Activated naive CD8-positive, alpha-beta T cell treated with anti-CD3 and anti-CD28 coated beads, Interleukin-2, amount 50 U/mL, for 24 hours (primary cell): ENCODE measurements at regions not wholly inside any gene's neighbourhood (a gene's known extent, or its start where the extent isn't known, plus 50 kb on each side); places are given as distances from the start of the nearest gene placed in this dataset.

Experiments used
- ATAC-seq: fragments of 150-1000 bp; cut with Tn5 transposase; one replicate; pipeline ENCODE4 v1.10.0; 2021
- DNase-seq: peaks from one replicate; pipeline ENCODE4 v3.0.0; 2021
- H3K27ac Mint-ChIP-seq: one replicate; pipeline ENCODE4 v1.8.0; 2021; ENCODE audit warnings: mild to moderate bottlenecking, mixed read lengths
- H3K27me3 Mint-ChIP-seq: one replicate; pipeline ENCODE4 v1.8.0; 2021; ENCODE audit warnings: mixed read lengths
- H3K36me3 Mint-ChIP-seq: one replicate; pipeline ENCODE4 v1.8.0; 2021; ENCODE audit warnings: low read depth, mixed read lengths
- H3K4me1 Mint-ChIP-seq: one replicate; pipeline ENCODE4 v1.8.0; 2021; ENCODE audit warnings: mixed read lengths
- H3K4me3 Mint-ChIP-seq: one replicate; pipeline ENCODE4 v1.8.0; 2021; ENCODE audit warnings: mild to moderate bottlenecking, moderate library complexity, mixed read lengths
- H3K9me3 Mint-ChIP-seq: one replicate; pipeline ENCODE4 v1.8.0; 2021; ENCODE audit warnings: mixed read lengths

DNA sequence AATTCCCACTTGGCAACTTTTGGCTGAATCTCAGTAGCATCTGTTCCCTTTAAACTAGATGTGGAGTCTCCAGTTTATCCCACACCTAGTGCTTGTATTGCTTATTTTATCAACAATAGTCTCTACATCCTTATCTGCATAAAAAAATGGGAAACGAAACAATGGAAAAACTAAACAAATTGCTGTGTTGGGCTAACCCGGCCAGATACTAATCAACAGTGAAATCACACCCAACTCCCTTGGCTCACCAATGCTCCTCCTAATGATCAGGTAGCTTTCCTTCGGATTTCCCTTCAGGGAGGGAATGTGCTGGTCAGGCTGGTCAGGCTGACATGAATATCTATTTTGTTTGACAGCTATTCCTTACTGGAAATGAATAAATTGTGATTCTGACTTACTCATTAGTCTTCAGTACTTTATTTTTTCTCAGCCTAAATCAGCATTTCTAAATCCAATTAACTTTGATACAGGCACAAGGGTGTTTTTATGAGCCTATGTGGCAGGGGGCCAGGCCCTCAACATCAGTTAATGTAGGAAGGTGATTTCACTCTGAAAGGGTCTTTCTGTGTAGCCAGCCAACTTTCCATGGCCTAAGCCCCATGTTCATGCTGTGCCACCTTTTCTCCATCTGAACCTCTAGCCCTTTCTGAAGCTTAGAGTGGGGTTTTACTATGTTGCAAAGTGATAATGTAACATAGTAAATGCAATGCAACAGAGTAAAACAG is 170.5 kb upstream of the NPSR1 start:
- Mint-ChIP-seq H3K27me3 (no peaks in the 10 kb centered on the region), H3K9me3 (peaks cover 23% of the 10 kb centered on the region), H3K36me3 (no peaks in the 10 kb centered on the region), H3K4me1 (no peaks in the 10 kb centered on the region), H3K27ac (no peak overlapping the region), H3K4me3 (no peak overlapping the region)
- no peak for DNase-seq
- no peak for ATAC-seq

GRCh38 chr7:34488766-34489165 is 169.3 kb upstream of the NPSR1 start:
- Mint-ChIP-seq H3K4me3 (no peak overlapping the region), H3K27ac (no peak overlapping the region), H3K4me1 (no peaks in the 10 kb centered on the region), H3K9me3 (peaks cover 23% of the 10 kb centered on the region), H3K36me3 (no peaks in the 10 kb centered on the region), H3K27me3 (no peaks in the 10 kb centered on the region)
- DNase-seq (no peak), ATAC-seq (no peak)

DNA sequence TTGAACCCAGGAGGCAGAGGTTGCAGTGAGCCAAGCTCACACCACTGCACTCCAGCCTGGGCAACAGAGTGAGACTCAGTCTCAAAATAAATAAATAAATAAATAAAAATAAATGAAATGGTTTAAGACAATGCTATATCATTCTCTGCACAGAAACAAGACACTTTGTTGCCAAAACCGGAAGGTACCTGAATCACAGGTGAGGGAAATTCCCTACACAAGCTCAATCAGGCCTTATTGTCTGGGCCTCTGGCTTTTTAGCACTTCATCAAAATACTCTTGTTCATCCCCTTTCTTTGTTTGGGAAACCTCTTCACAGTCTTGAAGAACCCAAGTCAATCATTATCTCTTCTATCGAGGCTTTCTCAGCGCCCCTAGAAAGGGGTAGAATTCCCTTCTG is 166.1 kb upstream of the NPSR1 start:
- H3K4me3 Mint-ChIP-seq = no peak overlapping the region
- ATAC-seq (no peak), DNase-seq (no peak)
- no peaks in the 10 kb centered on the region for H3K4me1 Mint-ChIP-seq
- peaks cover 24% of the 10 kb centered on the region for H3K9me3 Mint-ChIP-seq
- no peaks in the 10 kb centered on the region for H3K27me3 Mint-ChIP-seq
- no peaks in the 10 kb centered on the region for H3K36me3 Mint-ChIP-seq
- H3K27ac Mint-ChIP-seq = no peak overlapping the region

DNA sequence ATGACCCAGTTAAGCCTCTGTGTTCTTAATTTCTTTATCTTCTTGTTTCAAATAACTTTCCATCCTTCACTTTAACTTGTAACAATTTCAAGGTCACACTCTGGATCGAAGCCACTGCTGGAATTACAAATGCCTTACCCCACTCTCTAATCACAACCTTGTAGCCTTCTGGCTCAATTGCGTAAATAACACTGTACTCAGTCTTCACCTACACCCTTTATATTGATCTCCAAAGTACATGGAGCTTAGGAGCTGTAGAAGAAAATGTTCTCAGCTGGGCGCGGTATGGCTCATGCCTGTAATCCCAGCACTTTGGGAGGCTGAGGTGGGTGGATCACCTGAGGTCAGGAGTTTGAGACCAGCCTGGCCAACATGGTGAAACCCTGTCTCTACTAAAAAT is 164.3 kb upstream of the NPSR1 start:
- DNase-seq (no peak), ATAC-seq (no peak)
- Mint-ChIP-seq H3K27me3 (no peaks in the 10 kb centered on the region), H3K4me1 (no peaks in the 10 kb centered on the region), H3K9me3 (peaks cover 24% of the 10 kb centered on the region), H3K4me3 (no peak overlapping the region), H3K27ac (no peak overlapping the region), H3K36me3 (no peaks in the 10 kb centered on the region)

DNA sequence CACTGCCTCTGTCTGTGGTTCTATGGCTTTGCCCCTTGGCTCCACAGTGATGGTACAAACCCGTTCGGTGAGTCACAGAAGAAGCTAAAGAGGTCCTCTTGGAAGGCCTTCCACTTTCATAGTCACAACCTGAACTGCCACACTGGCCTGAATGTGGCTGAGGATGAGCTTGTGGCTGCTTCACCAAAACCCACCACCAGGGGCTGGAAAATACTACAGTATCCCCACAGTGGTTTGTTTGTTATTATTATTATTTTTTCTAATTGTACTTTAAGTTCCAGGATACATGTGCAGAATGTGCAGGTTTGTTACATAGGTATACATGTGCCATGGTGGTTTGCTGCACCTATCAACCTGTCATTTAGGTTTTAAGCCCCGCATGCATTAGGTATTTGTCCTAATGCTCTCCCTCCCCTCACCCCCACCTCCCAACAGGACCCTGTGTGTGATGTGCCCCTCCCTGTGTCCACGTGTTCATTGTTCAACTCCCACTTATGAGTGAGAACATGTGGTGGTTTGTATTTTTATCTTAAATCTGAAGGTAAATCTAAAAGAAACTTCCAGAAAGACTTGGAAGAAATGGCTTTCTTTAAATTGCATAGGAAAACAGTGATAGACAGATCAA is 160.8 kb upstream of the NPSR1 start:
- no peak for DNase-seq
- Mint-ChIP-seq H3K9me3 (peaks cover 21% of the 10 kb centered on the region), H3K4me1 (no peaks in the 10 kb centered on the region), H3K27ac (no peak overlapping the region), H3K36me3 (no peaks in the 10 kb centered on the region), H3K4me3 (no peak overlapping the region), H3K27me3 (no peaks in the 10 kb centered on the region)
- no peak for ATAC-seq

- Mint-ChIP-seq H3K36me3 (no peaks in the 10 kb centered on the region), H3K4me3 (no peak overlapping the region), H3K9me3 (no peaks in the 10 kb centered on the region), H3K27me3 (no peaks in the 10 kb centered on the region), H3K4me1 (no peaks in the 10 kb centered on the region), H3K27ac (no peak overlapping the region)
- DNase-seq (no peak), ATAC-seq (no peak)
Observed at GRCh38 chr7:34501156-34501555, 156.9 kb upstream of the NPSR1 start.

GRCh38 chr7:34507191-34507590 is 150.8 kb upstream of the NPSR1 start:
- Mint-ChIP-seq H3K9me3 (peaks cover 7% of the 10 kb centered on the region), H3K27ac (no peak overlapping the region), H3K4me1 (no peaks in the 10 kb centered on the region), H3K4me3 (no peak overlapping the region), H3K27me3 (no peaks in the 10 kb centered on the region), H3K36me3 (no peaks in the 10 kb centered on the region)
- ATAC-seq (no peak), DNase-seq (no peak)

DNA sequence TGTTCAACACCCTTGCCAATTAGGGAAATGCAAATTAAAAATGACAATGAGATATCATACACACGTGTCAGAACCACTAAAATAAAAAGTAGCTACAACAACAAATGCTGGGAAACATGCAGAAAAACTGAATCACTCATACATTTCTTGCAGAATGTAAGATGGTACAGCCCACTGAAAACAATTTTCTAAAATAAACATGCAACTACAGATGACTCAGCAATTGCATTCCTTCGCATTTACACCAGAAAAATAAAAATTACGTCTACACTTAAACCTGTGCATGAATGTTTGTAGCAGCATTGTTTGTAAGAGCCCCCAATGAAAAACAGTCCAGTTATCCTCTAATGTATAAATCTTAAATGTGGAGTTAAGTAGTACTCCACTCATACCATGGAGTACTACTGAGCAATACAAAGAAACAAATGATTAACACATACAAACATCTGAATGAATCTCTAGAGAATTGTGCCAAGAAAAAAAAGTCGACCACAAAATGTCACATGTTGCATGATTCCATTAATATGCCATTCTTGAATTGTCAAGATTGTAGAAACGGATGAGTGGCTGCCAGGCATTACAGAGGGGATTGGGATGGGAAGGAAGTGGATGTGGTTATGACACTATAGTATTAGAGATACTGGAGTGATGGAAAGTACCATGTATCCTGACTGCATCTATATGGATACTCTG is 134.6 kb upstream of the NPSR1 start:
- Mint-ChIP-seq H3K4me3 (no peak overlapping the region), H3K27ac (no peak overlapping the region), H3K27me3 (no peaks in the 10 kb centered on the region), H3K4me1 (no peaks in the 10 kb centered on the region), H3K9me3 (peaks cover 13% of the 10 kb centered on the region), H3K36me3 (no peaks in the 10 kb centered on the region)
- DNase-seq = no peak
- no peak for ATAC-seq

GRCh38 chr7:34530259-34530658 is 127.8 kb upstream of the NPSR1 start:
- H3K4me3 Mint-ChIP-seq = no peak overlapping the region
- H3K4me1 Mint-ChIP-seq = no peaks in the 10 kb centered on the region
- H3K36me3 Mint-ChIP-seq = no peaks in the 10 kb centered on the region
- peaks cover 16% of the 10 kb centered on the region for H3K9me3 Mint-ChIP-seq
- no peak overlapping the region for H3K27ac Mint-ChIP-seq
- DNase-seq = no peak
- ATAC-seq = no peak
- H3K27me3 Mint-ChIP-seq = no peaks in the 10 kb centered on the region

- no peaks in the 10 kb centered on the region for H3K4me1 Mint-ChIP-seq
- H3K27me3 Mint-ChIP-seq = no peaks in the 10 kb centered on the region
- H3K36me3 Mint-ChIP-seq = peaks cover 2% of the 10 kb centered on the region
- H3K27ac Mint-ChIP-seq = no peak overlapping the region
- H3K9me3 Mint-ChIP-seq = peaks cover 20% of the 10 kb centered on the region
- no peak overlapping the region for H3K4me3 Mint-ChIP-seq
- DNase-seq (no peak), ATAC-seq (no peak)
Observed at GRCh38 chr7:34539003-34539402, 119.0 kb upstream of the NPSR1 start.

GRCh38 chr7:34544621-34545020 is 113.4 kb upstream of the NPSR1 start:
- Mint-ChIP-seq H3K27ac (no peak overlapping the region), H3K4me3 (no peak overlapping the region), H3K27me3 (no peaks in the 10 kb centered on the region), H3K4me1 (no peaks in the 10 kb centered on the region), H3K9me3 (peaks cover 11% of the 10 kb centered on the region), H3K36me3 (peaks cover 2% of the 10 kb centered on the region)
- no peak for DNase-seq
- ATAC-seq = no peak

GRCh38 chr7:34550996-34551395 is 107.0 kb upstream of the NPSR1 start:
- ATAC-seq (no peak), DNase-seq (no peak)
- H3K27me3 Mint-ChIP-seq = no peaks in the 10 kb centered on the region
- H3K36me3 Mint-ChIP-seq = no peaks in the 10 kb centered on the region
- H3K9me3 Mint-ChIP-seq = peaks cover 22% of the 10 kb centered on the region
- no peak overlapping the region for H3K4me3 Mint-ChIP-seq
- H3K27ac Mint-ChIP-seq = no peak overlapping the region
- H3K4me1 Mint-ChIP-seq = no peaks in the 10 kb centered on the region

DNA sequence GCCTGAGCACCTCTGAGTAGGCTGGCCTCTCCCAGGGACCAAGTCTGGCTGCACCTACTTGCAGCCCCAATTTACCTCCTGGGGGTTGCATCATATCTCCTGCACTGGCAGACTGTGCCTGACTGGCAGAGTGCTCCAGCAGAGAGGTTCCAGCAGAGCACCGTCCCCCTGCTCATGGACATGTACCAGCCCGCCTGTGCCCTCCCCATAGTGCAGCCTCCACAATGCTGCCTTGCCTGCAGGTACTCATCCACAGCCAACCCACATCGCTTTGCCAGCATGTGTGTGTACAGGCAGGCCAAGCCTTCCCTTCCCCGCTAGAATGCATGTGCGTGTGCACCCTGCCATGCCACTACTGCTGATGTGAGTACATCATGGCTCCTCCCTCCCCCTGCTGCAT is 105.5 kb upstream of the NPSR1 start:
- H3K27me3 Mint-ChIP-seq = no peaks in the 10 kb centered on the region
- peaks cover 22% of the 10 kb centered on the region for H3K9me3 Mint-ChIP-seq
- no peak overlapping the region for H3K4me3 Mint-ChIP-seq
- H3K36me3 Mint-ChIP-seq = no peaks in the 10 kb centered on the region
- no peaks in the 10 kb centered on the region for H3K4me1 Mint-ChIP-seq
- DNase-seq (no peak), ATAC-seq (no peak)
- no peak overlapping the region for H3K27ac Mint-ChIP-seq

DNA sequence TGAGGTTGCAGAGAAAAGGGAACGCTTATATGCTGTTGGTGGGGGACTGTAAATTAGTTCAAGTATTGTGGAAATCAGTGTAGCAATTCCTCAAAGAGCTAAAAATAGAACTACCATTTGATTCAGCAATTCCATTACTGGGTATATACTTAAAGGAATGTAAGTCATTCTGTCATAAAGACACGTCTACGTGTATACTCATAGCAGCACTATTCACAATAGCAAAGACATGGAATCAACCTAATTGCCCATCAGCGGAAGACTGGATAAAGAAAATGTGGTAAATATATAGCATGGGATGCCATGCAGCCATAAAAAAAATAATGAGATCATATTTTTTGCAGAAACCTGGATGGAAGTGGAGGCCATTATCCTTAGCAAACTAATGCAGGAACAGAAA is 100.0 kb upstream of the NPSR1 start:
- Mint-ChIP-seq H3K9me3 (peaks cover 22% of the 10 kb centered on the region), H3K4me1 (no peaks in the 10 kb centered on the region), H3K36me3 (no peaks in the 10 kb centered on the region), H3K27me3 (no peaks in the 10 kb centered on the region), H3K27ac (no peak overlapping the region), H3K4me3 (no peak overlapping the region)
- no peak for ATAC-seq
- no peak for DNase-seq

DNA sequence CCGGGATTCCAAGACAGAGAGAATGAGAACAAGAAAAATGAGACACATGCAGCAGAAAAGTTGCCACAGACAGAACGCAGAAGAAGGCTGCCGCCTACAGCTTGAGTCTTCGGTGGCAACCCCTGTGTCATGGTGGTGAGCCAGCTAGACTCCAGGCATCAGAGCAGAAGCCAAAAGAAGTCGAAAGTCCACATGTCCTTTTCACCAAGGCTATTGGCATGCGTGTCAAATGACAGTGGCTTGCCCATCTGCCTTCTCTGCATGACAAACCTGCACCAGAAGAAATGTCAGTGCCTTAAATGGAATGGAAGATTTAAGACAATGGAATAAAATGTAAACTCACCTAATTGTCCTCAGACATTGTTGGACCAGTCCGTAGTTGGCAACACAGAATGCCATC is 93.9 kb upstream of the NPSR1 start:
- no peak for ATAC-seq
- H3K9me3 Mint-ChIP-seq = peaks cover 3% of the 10 kb centered on the region

More for the DNA sequence above, 93.9 kb upstream of the NPSR1 start:
- Mint-ChIP-seq H3K4me3 (no peak overlapping the region), H3K27ac (no peak overlapping the region), H3K4me1 (no peaks in the 10 kb centered on the region), H3K36me3 (no peaks in the 10 kb centered on the region), H3K27me3 (no peaks in the 10 kb centered on the region)
- DNase-seq = no peak
